ENCODE measurements at regions not wholly inside any gene's neighbourhood (a gene's known extent, or its start where the extent isn't known, plus 50 kb on each side); places are given as distances from the start of the nearest gene placed in this dataset.

- Histone ChIP-seq H3K23me2 (ENCODE audit: insufficient read length, low read depth, low read length, poor library complexity, severe bottlenecking) (no peaks in the 10 kb centered on the region), H2BK5ac (ENCODE audit: insufficient read length, low read length) (no peak overlapping the region), H3K18ac (ENCODE audit: insufficient read length, low read depth, low read length) (no peak overlapping the region), H2BK120ac (ENCODE audit: low read depth, low read length, poor library complexity, severe bottlenecking) (no peak overlapping the region), H4K20me1 (ENCODE audit: control insufficient read depth, insufficient read depth, insufficient read length) (no peaks in the 10 kb centered on the region), H2AK5ac (ENCODE audit: insufficient read length, low read length) (no peak overlapping the region), H3K4ac (ENCODE audit: low read depth, low read length) (no peak overlapping the region), H3K4me1 (ENCODE audit: insufficient read depth, low read length) (0 out of 2 replicates have a peak, but pooled peaks cover 10% of the 10 kb centered on the region), H3K79me2 (ENCODE audit: insufficient read depth, low read length) (no peaks in the 10 kb centered on the region), H3T11ph (ENCODE audit: low read length) (no peak overlapping the region), H3K4me2 (ENCODE audit: insufficient read depth, insufficient read length, low read length) (no peak overlapping the region), H2BK15ac (ENCODE audit: low read depth, low read length) (no peak overlapping the region), H3K9me3 (ENCODE audit: control insufficient read depth, low read depth, low read length) (no peaks in the 10 kb centered on the region), H3K9ac (ENCODE audit: extremely low read depth, insufficient read length, low read length) (no peak overlapping the region), H3K27ac (ENCODE audit: insufficient read length, low read depth, low read length) (no peak overlapping the region), H4K91ac (ENCODE audit: insufficient read length, low read depth, low read length) (no peak overlapping the region), H3K27me3 (ENCODE audit: insufficient read depth, low read length) (no peaks in the 10 kb centered on the region), H4K8ac (replicated peaks; ENCODE audit: insufficient read length, low read depth, low read length) (no peak overlapping the region), H4K5ac (ENCODE audit: insufficient read length, low read depth, low read length) (no peak overlapping the region), H3K79me1 (ENCODE audit: insufficient read depth, low read depth, low read length, poor library complexity, severe bottlenecking) (no peaks in the 10 kb centered on the region), H2BK20ac (ENCODE audit: low read depth, low read length, poor library complexity, severe bottlenecking) (no peak overlapping the region), H3K56ac (ENCODE audit: insufficient read length, low read depth, low read length) (no peak overlapping the region), H3K14ac (ENCODE audit: insufficient read depth, low read length) (no peak overlapping the region), H2BK12ac (ENCODE audit: insufficient read length, low read depth, low read length) (no peak overlapping the region), H2AFZ (ENCODE audit: low read length) (no peak overlapping the region), H3K23ac (ENCODE audit: insufficient read length, low read depth, low read length) (no peak overlapping the region)
- H3K4me3 Mint-ChIP-seq, result no peak overlapping the region
- DNase-seq, result no peak
- H3K27me3 Mint-ChIP-seq (ENCODE audit: low read depth), result no peaks in the 10 kb centered on the region
- WGBS (ENCODE audit: extremely low coverage, insufficient read length, low lambda C conversion rate), result no CpG with 5 or more reads among the region's 1 CpG
- TF ChIP-seq, protein P1, sequence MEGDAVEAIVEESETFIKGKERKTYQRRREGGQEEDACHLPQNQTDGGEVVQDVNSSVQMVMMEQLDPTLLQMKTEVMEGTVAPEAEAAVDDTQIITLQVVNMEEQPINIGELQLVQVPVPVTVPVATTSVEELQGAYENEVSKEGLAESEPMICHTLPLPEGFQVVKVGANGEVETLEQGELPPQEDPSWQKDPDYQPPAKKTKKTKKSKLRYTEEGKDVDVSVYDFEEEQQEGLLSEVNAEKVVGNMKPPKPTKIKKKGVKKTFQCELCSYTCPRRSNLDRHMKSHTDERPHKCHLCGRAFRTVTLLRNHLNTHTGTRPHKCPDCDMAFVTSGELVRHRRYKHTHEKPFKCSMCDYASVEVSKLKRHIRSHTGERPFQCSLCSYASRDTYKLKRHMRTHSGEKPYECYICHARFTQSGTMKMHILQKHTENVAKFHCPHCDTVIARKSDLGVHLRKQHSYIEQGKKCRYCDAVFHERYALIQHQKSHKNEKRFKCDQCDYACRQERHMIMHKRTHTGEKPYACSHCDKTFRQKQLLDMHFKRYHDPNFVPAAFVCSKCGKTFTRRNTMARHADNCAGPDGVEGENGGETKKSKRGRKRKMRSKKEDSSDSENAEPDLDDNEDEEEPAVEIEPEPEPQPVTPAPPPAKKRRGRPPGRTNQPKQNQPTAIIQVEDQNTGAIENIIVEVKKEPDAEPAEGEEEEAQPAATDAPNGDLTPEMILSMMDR (conservative IDR thresholded peaks at IDR 0.05), result no peak
- H3K36me3 Mint-ChIP-seq (ENCODE audit: insufficient read depth in 1 of 3, low read depth in 3 of 3), result peaks cover 0 to 7% (median 2%) of the 10 kb centered on the region in 3 experiments; a peak in 2 of 7 replicates
- H3K27ac Mint-ChIP-seq, result no peak overlapping the region
- H3K9me3 Mint-ChIP-seq, result peaks cover 2 to 3% of the 10 kb centered on the region in 2 experiments; a peak in 1 of 5 replicates
- H3K4me1 Mint-ChIP-seq, result peaks cover 27 to 29% of the 10 kb centered on the region in 2 experiments
Observed at GRCh38 chr2:17302281-17302680, 216.0 kb downstream of the RAD51AP2 start.

Data from H9 (cell line).